OCI-LY1 (cell line): ENCODE measurements at regions not wholly inside any gene's neighbourhood (a gene's known extent, or its start where the extent isn't known, plus 50 kb on each side); places are given as distances from the start of the nearest gene placed in this dataset.

Experiments used
- EZH2 ChIP-seq: fragments of 200-600 bp; sonication (generic), shearing (Covaris generic); IDR thresholded peaks from 2 replicates; pipeline ENCODE4 v1.8.0; 2017; ENCODE audit warnings: borderline replicate concordance, mixed run types, mild to moderate bottlenecking, antibody characterized with exemption, low read length, moderate library complexity, mixed read lengths
- TF ChIP-seq, protein P1 (sequence below): fragments of 200-600 bp; sonication (generic), shearing (Covaris generic); IDR thresholded peaks from 2 replicates; pipeline ENCODE4 v1.5.1; 2017; ENCODE audit warnings: mild to moderate bottlenecking, antibody characterized with exemption, low read length, moderate library complexity, mixed read lengths

DNA sequence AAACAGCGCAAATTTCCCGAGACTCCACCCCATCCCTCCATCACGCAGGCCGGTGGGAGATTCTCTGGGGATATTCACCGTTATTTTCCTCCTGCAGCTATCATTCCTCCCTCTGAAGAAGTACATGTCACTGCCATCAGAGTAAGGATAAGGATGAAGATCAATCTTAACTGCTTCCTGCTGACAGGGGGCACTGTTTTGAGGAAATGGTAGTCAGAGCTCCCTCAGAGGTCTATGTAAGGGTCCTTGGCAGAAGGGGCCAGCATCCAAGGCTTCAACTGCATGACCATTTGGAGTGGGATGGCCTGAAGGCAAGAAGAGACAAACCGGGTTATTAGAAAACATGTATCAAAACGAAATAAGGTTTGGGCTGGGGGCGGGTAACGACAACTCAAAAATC lies 111.5 kb downstream of the KCNK1 start:
- TF ChIP-seq, protein P1, sequence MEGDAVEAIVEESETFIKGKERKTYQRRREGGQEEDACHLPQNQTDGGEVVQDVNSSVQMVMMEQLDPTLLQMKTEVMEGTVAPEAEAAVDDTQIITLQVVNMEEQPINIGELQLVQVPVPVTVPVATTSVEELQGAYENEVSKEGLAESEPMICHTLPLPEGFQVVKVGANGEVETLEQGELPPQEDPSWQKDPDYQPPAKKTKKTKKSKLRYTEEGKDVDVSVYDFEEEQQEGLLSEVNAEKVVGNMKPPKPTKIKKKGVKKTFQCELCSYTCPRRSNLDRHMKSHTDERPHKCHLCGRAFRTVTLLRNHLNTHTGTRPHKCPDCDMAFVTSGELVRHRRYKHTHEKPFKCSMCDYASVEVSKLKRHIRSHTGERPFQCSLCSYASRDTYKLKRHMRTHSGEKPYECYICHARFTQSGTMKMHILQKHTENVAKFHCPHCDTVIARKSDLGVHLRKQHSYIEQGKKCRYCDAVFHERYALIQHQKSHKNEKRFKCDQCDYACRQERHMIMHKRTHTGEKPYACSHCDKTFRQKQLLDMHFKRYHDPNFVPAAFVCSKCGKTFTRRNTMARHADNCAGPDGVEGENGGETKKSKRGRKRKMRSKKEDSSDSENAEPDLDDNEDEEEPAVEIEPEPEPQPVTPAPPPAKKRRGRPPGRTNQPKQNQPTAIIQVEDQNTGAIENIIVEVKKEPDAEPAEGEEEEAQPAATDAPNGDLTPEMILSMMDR = no peak
- no peak for TF ChIP-seq EZH2
